HG03442 (cell line): ENCODE measurements at regions not wholly inside any gene's neighbourhood (a gene's known extent, or its start where the extent isn't known, plus 50 kb on each side); places are given as distances from the start of the nearest gene placed in this dataset.
A peak's percentile ranks its signal among the peaks of the same experiment; 100 is the strongest.
"Not testable (repeated sequence)": the region's sequence is repeated elsewhere in the genome, so short reads cannot be mapped to it uniquely, and the experiment has no call there.

Experiments used
- ATAC-seq: cut with Tn5 transposase; IDR thresholded peaks from one replicate; pipeline ENCODE4 v1.9.1; 2021; ENCODE audit warnings: mild to moderate bottlenecking, moderate library complexity; ENCODE audit not compliant: unreplicated experiment

DNA sequence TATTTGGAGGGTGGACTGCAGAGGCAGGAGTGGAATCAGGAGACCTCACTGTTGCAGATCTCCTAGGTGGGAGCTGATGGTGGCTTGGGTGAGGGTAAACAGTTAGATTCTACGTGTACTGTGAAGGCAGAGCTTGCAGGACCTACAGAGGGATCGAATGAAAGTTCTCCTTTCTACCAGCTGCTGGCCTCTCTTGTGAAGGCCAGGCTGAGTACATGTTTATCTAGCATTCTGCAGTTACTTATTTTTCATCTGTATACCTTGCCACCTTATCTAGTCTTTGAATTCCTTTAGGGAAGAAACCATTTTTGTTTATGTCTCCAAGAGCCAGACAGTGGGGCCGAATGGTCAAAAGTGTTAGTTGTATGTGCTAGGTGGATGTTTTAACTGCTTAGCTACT lies 57.6 kb downstream of the PTTG1 start:
- no peak for ATAC-seq

DNA sequence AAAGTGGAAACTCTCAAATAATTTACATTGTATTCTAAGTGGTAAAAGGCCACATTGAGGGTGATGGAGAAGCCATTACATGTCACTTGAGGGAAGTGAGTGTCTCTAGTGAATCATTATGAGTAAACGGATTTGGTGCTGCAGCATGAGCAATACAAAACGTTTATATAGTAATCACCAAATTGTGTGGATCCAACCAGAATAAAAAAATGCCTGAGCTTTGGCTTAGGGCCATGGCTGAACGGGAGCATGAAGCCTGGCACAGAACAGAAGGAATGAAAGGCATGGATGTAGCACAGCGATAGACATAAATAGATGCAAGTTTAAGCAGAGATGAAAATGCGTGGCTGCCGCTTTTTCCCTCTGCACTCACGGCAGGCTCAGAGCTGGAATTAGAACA lies 58.3 kb downstream of the PTTG1 start:
- ATAC-seq = no peak

DNA sequence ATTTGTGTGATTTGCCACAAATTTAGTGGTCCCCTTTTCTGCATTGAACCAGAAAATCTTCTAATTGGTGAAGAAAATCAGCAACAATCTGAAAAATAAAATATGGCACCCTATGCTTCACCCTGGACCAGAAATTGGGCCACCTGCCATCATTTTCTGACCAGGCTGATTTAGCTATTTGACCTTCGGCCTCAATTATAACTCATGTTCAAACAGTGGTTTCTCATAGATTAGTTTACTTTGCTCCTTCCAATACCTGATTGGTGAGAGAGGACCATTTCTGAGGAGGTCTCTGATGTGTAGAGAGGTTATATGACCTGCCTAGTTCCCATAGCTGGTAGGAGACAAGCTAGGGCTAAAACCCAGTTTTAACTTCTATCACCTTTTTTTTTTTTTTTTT lies 59.0 kb downstream of the PTTG1 start:
- ATAC-seq = no peak

DNA sequence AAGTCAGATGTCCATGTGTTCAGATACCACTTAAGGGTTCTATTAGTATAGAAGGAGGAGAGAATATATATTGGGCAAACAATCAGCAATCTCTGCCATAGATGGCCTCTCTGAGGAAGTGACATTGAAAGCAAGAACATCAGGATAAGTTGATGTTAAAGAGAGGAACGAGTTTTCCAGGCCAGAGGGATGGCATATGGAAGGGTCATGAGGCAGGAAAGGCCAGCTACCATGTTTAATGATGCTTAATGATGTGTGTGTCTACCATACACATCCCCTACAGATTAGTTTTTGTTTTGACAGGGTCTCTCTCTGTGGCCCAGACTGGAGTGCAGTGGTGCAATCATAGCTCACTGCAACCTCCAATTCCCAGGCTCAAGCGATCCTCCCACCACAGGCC lies 63.0 kb downstream of the PTTG1 start:
- no peak for ATAC-seq

DNA sequence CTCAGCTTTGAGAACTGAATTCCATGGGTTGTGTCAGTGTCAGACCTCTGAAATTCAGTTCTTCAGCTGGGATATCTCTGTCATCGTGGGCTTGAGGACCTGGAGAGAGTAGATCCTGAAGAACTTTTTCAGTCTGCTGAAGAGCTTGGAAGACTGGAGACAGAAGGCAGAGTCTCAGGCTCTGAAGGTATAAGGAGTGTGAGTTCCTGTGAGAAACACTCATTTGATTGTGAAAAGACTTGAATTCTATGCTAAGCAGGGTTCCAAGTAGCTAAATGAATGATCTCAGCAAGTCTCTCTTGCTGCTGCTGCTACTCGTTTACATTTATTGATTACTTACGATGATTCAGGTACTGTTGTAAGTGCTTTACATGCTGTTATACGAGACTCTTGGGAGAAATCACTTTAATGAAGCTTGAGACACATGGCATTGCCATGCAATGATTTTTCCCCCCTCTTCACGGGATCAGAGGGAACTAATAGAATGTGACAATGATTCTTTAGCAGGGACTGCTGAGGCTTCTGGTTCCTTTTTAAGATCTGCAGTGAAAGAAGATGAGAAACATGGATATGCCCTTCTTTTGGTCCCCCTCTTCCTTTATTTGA lies 63.8 kb downstream of the PTTG1 start:
- ATAC-seq = no peak

DNA sequence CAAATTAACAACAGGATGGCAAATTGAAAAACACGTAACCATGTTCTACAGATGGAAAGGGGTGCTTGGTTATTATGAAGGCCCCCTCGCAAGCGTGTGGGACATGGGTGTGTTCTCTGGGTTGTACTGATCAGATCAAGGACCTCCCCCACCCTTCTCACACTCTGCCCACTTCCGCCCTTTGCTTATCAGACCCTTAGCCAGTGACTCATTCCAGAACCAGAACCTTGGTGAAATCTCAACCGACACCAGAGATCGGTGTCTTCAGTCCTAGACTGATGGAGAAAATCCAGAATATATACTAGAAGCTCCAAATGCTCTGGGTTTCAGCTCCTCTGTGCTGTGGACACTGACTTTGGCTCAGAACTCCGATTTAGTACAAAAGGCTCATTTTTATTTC lies 64.9 kb downstream of the PTTG1 start:
- peak; percentile 62 for ATAC-seq

DNA sequence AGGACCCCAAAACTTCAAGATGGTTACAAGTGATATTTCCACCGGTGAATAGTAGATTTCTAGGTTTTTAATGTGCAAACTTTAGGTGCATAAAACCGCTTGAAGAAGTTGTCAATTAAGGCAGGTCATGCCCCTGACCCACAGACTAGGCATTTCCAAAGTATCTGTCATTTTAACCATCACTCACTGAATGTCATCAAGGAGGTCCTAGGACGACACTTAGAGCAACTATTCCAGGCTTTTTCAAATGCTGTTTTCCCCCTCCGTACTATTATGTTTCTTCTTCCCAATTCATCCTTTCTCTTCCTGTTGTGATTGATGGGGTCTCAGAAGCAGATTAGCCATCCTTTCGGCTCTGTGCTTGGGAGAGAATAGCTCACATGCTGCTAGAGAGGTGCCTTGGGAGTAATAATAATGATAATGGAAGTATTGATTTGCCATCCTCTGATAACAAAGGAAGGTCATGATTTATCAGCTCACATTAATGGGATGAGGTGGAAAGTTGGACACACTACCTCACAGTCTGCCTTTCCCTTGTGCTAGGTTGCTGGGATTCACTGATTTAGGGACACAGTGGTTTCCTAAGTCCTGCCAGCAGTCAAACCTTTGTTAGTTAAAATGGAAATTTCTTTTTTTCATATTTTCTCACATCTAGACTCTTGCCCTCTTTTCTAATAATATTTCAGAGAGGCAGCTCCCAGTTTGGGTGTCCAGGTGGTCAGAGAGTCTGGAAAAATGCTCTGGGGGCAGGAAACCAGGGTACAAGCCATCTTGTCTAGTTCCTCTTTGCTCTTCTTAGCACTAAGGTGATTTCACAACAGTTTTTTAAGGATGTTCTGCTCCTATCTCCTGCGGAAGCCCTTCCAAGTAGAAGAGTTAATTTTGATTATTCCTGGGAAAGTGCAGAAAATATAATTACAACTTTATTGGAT lies 67.0 kb downstream of the PTTG1 start:
- ATAC-seq = no peak

DNA sequence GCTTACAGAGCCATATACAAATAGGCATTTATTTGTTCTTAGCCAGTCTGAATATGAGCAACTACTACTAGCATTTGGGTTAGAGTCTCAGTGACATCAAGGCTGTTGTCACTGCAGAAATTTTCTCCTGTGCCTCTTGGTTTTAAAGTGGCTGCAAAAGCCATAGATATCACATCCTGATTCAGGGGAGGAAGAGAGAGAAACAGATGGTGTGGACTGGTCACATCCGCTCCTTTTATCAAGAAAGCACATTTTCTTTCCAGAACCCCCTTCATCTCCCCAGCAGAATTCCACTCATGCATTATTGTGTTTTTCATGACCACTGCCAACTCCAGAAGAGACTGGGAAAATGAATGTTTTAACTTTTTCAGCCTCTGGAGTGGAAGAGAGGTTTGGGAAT lies 69.8 kb downstream of the PTTG1 start:
- ATAC-seq = no peak

DNA sequence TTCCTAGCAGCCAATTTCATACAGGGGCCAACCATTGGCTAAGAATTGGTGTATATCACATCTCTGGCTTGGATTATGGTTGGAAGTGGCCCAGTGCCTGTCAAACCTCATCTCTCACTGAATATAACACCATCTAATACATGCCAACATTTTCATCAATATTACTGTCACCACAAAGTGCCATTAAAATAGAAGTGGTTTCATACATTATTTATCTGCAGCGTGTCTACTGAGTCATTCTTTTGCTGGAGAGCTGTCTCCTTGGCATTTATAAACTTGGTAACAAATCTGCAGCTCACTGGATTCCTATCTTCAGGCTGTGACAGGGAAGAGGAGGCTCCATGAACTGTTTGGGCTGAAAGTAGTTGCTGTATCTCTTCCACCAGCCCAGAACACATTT lies 70.9 kb downstream of the PTTG1 start:
- ATAC-seq = no peak

DNA sequence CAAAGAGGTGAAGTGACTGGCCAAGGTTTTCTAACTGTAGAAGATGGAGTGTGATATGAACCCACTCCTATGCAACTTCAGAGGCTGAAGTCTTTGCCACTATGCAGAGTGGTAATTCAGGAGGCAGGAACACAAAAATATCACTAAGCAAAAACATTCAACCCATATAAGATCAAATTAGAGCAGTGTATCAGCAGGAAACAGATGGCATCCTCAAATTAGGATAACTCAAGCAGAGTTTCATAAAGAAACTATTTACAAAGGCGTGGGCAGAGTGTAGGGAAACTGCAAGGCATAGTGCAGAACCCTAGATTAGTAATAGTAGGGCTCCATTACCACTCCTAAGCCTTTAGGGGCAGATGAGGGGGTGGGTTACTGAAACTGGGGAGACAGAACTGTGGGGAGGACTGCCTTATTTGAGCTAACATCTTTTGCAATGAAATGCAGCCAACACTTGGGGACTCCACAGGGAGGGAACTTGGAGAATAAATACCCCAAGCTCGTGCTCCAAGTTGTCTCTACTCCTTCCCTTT lies 72.2 kb downstream of the PTTG1 start:
- ATAC-seq = peak; percentile 36

DNA sequence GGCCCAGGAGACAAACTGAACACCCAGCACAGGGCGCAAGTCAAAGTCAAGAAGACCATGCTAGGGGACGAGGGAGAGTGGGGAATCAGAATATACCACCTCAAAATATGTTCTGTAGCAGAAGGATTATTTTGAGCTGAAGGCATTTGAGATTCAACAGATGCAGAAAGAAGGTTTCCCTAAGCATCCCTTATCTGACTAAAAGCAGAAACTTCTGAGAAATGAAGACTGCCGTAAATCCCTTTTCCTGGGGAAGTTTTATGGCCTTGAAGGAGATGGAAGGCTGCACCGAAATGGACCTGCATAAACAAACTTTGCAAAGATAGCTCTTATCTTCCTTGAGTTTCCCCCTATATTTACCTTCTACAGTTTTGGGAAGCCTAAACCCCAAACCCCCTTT lies 72.8 kb downstream of the PTTG1 start:
- ATAC-seq = no peak

DNA sequence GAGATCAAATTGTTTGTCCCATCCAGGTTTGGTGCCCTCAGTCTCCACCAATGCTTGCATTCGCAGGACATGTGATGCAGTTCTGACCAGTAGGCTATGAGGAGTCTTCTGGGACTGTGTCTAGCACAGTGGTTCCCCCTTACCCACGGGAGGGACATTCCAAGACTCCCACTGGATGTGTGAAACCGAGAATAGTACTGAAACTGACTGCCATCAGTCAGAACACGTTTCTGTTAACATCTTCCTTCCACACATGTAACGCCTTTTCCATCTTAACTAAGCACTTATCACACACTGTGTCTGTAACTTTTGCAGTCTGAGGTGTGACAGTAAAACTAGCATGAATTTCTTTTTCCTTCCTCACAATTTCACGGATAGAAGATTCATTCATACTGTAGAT lies 74.7 kb downstream of the PTTG1 start:
- ATAC-seq = peak; percentile 59

DNA sequence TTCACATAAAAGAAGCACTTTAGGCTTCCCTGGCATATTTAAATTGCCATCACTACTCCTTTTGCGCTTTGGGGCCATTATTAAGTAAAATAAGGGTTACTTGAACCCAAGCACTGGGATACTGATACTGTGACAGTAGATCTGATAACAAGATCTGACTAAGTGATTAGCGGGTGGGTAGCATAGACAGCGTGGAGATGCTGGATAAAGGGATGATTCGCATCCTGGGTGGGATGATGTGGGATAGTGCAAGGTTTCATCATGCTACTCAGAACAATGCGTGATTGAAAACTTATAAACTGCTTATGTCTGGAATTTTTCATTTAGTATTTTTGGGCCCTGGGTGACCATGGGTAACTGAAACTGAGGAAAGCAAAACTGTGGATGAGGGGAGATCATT lies 75.1 kb downstream of the PTTG1 start:
- ATAC-seq = no peak

DNA sequence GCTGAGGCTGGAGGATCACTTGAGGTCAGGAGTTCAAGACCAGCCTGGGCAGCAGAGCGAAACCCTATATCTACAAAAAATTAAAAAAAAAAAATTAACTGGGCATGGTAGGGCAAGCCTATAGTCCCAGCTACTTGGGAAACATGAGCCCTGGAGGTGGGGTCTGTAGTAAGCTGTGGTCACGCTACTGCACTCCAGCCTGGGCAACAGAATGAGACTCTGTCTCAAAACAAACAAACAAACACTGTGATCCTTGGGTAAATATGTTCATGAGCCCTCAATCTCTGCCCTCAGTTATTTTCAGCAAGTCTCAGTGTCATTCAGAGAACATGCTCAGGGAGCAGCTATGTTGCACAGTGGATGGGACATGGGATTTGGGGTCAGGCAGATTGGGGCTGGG lies 76.2 kb downstream of the PTTG1 start:
- no peak for ATAC-seq

DNA sequence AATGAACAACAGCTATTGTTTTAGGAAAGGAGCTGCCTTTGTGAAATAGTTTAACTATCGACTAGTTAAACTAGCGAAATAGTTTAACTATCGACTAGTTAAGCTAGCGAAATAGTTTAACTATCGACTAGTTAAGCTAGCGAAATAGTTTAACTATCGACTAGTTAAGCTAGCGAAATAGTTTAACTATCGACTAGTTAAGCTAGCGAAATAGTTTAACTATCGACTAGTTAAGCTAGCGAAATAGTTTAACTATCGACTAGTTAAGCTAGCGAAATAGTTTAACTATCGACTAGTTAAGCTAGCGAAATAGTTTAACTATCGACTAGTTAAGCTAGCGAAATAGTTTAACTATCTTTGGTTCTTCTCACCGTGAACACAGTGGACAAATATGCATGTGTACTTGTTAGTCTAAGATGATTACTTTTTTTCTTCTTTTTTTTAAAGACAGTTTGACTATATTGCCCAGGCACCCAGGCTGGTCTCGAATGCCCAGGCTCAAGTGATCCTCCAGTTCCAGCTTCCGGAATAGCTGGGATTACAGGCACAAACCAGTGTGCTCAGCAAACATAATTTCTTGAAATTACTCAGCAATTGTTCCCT lies 76.9 kb downstream of the PTTG1 start:
- ATAC-seq = not testable (repeated sequence)

DNA sequence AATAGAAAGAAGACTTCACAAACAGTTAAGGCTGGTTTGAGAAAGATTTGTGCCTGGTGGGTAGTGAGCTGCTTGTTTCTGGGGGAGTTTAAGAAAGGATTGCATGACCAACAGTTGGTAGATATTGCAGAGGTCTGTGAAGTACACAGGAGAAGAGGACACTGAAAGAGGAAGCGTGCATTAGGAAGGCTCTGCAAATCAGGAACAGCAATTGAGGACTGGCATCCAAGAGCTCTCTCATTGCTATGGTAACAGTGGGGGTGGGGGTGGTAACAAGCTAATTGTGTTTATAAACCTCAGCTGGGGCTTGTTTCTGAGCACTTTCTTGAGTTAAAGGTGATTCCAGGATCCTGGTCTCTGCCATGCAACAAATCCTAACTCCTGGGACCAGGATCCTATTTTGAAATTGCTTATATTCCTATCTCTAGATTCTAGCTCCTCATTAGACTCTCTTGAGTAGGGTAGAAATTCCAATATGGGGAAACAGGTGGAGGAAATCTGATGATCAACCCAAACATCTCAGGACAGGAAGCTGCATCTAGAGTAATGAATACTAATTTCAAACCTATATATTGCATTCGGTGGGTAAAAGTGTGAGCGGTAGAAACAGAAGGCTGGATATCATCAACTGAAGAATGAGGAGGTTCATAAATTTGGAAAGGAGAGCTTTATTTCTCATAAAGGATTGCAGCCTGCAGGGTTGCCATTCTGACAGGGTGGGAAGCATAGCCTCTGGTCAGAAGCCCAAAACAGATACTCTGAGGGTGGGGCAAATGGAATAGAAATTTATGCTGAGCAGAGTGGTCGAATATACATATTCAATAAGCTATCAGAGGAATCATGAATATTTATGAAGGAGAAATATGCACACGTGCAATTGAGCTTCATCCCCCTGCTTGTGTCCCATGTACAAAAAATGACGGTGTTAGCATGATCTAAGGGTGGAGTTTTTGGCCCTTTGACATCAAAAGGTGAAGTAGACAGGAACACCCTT lies 79.4 kb downstream of the PTTG1 start:
- no peak for ATAC-seq

DNA sequence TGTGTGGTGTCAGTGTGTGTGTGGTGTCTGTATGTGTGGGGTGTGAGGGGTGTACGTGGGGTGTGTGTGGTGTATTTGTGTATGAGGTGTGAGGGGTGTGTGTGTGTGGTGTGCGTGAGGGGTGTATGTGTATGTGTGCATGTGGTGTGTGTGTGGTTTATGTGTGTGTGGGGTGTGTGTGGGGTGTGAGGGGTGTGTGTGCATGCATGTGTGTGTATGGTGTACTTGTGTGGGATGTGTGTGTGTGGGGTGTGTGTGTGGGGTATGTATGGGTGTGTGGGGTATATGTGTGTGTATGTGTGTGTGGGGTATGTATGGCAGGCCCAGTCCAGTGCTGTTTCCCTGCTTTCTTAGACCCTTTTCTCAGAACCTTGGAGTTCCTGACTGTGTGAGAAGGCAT lies 83.3 kb downstream of the PTTG1 start:
- no peak for ATAC-seq

DNA sequence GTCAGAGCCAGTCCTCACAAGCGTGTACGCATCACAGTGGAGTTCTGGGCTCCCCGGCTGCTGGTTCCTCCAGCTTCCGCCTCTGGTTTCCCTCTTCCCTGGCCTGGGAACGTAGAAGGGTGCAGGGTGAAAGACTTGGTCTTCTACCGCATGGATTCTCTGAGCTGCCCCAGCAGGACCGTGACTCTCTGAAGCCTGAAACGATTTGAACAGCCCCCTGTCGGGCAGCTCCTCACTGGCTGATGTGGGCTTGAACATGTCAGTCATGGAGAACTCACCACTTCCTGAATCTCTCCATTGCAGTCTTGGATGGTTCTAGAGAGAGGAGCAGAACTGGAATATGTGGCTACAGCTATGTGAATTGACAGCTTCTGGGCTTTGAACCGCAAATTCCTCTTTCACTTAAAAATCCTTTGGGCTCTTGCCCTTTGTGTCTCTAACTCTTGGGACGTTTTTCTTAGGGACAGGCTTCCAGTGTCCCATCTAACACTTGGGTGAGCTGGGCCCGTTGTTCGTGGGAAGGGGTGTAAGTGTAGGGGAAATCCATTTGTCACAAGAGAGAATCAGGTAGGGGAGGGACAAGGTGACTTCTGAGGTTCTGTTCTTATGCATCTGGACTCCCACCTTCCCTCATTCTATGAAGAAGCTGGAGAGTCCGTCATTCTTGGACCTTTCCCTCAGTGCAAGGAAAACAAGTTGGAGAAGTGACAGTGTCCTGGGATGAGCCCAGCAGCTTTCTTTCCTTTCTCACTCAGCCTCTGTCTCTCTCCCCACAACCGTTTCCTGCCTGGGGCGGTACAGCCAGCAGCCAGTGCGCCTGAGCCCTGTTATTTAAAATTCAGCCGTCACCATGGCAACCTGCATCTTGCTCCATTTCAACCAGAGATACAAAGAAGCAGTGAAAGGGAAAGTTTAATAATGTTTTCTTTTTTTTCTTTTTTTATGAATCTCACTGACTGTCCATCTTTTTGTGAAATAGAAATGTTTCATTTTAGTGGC lies 84.7 kb downstream of the PTTG1 start:
- peak; percentile 79 for ATAC-seq

DNA sequence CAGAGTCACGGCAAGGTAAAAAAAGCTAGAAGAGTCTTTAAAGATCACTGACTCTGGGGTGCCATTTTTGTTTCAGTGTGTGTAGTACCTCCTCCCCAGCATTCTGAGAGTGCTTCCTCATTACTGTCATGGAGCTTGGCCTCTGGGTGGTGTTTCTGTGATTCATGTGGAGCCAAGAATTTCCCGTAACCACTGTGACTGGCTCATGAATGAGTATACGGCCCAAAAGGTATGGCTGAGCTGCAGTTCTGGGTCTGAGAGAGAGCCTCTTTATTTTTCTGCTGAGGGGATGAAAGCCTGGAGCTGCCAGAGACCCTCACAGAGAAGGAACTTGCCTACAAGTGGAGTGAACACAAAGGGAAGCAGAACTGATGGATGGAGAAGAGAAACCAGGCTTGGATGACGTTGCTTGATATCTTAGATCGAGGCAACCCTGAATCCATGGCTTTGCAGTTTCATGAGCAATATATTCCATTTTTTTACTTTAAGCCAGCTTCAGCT lies 85.6 kb downstream of the PTTG1 start:
- peak; percentile 34 for ATAC-seq
